Karpas-422 (cell line): ENCODE measurements at regions not wholly inside any gene's neighbourhood (a gene's known extent, or its start where the extent isn't known, plus 50 kb on each side); places are given as distances from the start of the nearest gene placed in this dataset.

Source experiments
- DNase-seq: peaks from one replicate; pipeline ENCODE4 v3.0.0-alpha.2; 2015
- H2AFZ ChIP-seq: fragments of 200-600 bp; sonication (generic); 2 replicates; pipeline ENCODE4 v1.6.1; 2014; ENCODE audit warnings: antibody characterized with exemption, low read length, mixed read lengths
- H3K27ac ChIP-seq: fragments of 200-600 bp; sonication (generic); 2 replicates; pipeline ENCODE4 v1.5.1; 2014; ENCODE audit warnings: mild to moderate bottlenecking, low read length, moderate library complexity
- H3K27me3 ChIP-seq: fragments of 200-600 bp; sonication (generic); 2 replicates; pipeline ENCODE4 v1.6.1; 2014; ENCODE audit warnings: low read length, mixed read lengths
- H3K36me3 ChIP-seq: fragments of 200-600 bp; sonication (generic); 2 replicates; pipeline ENCODE4 v1.6.1; 2014; ENCODE audit warnings: low read length, mixed read lengths; ENCODE audit not compliant: insufficient read depth
- H3K4me1 ChIP-seq: fragments of 200-600 bp; sonication (generic); 2 replicates; pipeline ENCODE4 v1.6.1; 2014; ENCODE audit warnings: mild to moderate bottlenecking, low read length, mixed read lengths
- H3K4me2 ChIP-seq: fragments of 200-600 bp; sonication (generic); 2 replicates; pipeline ENCODE4 v1.6.1; 2014; ENCODE audit warnings: low read length, low read depth, mild to moderate bottlenecking; ENCODE audit not compliant: poor library complexity, severe bottlenecking
- H3K4me3 ChIP-seq: fragments of 200-600 bp; sonication (generic); 2 replicates; pipeline ENCODE4 v1.5.1; 2014; ENCODE audit warnings: mild to moderate bottlenecking, antibody characterized with exemption, low read length, mixed read lengths
- H3K79me2 ChIP-seq: fragments of 200-600 bp; sonication (generic); 2 replicates; pipeline ENCODE4 v1.6.1; 2014; ENCODE audit warnings: mild to moderate bottlenecking, low read length, mixed read lengths
- H3K9ac ChIP-seq: fragments of 200-600 bp; sonication (generic); 2 replicates; pipeline ENCODE4 v1.6.0; 2014; ENCODE audit warnings: low read length
- H3K9me2 ChIP-seq: fragments of 200-600 bp; sonication (generic), shearing (Covaris generic); replicated peaks from 2 replicates; pipeline ENCODE4 v1.6.0; 2014; ENCODE audit warnings: mild to moderate bottlenecking, low read length, moderate library complexity; ENCODE audit not compliant: insufficient read depth
- H3K9me3 ChIP-seq: fragments of 300-700, 200-600 bp; sonication (generic); 2 replicates; pipeline ENCODE4 v1.6.1; 2014; ENCODE audit warnings: low read length, mixed read lengths
- H4K20me1 ChIP-seq: fragments of 200-600 bp; sonication (generic); 2 replicates; pipeline ENCODE4 v1.6.1; 2014; ENCODE audit warnings: mild to moderate bottlenecking, antibody characterized with exemption, low read length, low read depth; ENCODE audit not compliant: insufficient read depth

- Histone ChIP-seq H2AFZ (no peak overlapping the region), H3K4me2 (no peak overlapping the region), H3K9me3 (peaks cover 14% of the 10 kb centered on the region)
Measured at GRCh38 chr12:31845613-31846322, 113.4 kb upstream of the RESF1 start.

GRCh38 chr12:31843398-31844095, 114.7 kb upstream of the AMN1 start:
- Histone ChIP-seq H3K9me3 (0 out of 2 replicates have a peak, but pooled peaks cover 3% of the 10 kb centered on the region), H3K27ac (no peak overlapping the region), H3K9me2 (peaks cover 5% of the 10 kb centered on the region; the same call in 1 of the 2 replicates), H3K4me3 (no peak overlapping the region), H3K36me3 (no peaks in the 10 kb centered on the region), H3K4me1 (no peaks in the 10 kb centered on the region), H3K4me2 (no peak overlapping the region), H3K9ac (no peak overlapping the region), H3K27me3 (no peaks in the 10 kb centered on the region), H4K20me1 (no peaks in the 10 kb centered on the region), H2AFZ (no peak overlapping the region), H3K79me2 (no peaks in the 10 kb centered on the region)
- DNase-seq: no peak

More at GRCh38 chr12:31845613-31846322, 113.4 kb upstream of the RESF1 start:
- H3K36me3 ChIP-seq: no peaks in the 10 kb centered on the region
- peaks cover 5% of the 10 kb centered on the region; the same call in 1 of the 2 replicates for H3K9me2 ChIP-seq
- H3K27me3 ChIP-seq: no peaks in the 10 kb centered on the region
- no peak overlapping the region for H3K9ac ChIP-seq
- H3K79me2 ChIP-seq: no peaks in the 10 kb centered on the region
- no peak overlapping the region for H3K4me3 ChIP-seq
- no peaks in the 10 kb centered on the region for H3K4me1 ChIP-seq
- H4K20me1 ChIP-seq: no peaks in the 10 kb centered on the region
- H3K27ac ChIP-seq: no peak overlapping the region
- no peak for DNase-seq

GRCh38 chr12:31837913-31838312, 109.1 kb upstream of the AMN1 start:
- H3K79me2 ChIP-seq: no peaks in the 10 kb centered on the region
- peaks cover 8% of the 10 kb centered on the region for H3K4me1 ChIP-seq
- H3K4me3 ChIP-seq: no peak overlapping the region
- no peak overlapping the region for H3K27ac ChIP-seq
- DNase-seq: no peak
- H2AFZ ChIP-seq: no peak overlapping the region
- no peaks in the 10 kb centered on the region for H3K27me3 ChIP-seq
- H3K9me3 ChIP-seq: no peaks in the 10 kb centered on the region
- no peak overlapping the region for H3K9ac ChIP-seq
- H3K4me2 ChIP-seq: no peak overlapping the region
- no peaks in the 10 kb centered on the region for H4K20me1 ChIP-seq
- no peaks in the 10 kb centered on the region for H3K9me2 ChIP-seq
- no peaks in the 10 kb centered on the region for H3K36me3 ChIP-seq

GRCh38 chr12:31835276-31835882, 106.6 kb upstream of the AMN1 start:
- Histone ChIP-seq H3K9me3 (no peaks in the 10 kb centered on the region), H4K20me1 (no peaks in the 10 kb centered on the region), H3K4me2 (peak overlapping the region; percentile 19), H2AFZ (no peak overlapping the region), H3K4me3 (no peak overlapping the region), H3K79me2 (no peaks in the 10 kb centered on the region), H3K9me2 (no peaks in the 10 kb centered on the region), H3K27me3 (no peaks in the 10 kb centered on the region), H3K4me1 (peaks cover 11% of the 10 kb centered on the region), H3K36me3 (no peaks in the 10 kb centered on the region), H3K27ac (no peak overlapping the region), H3K9ac (no peak overlapping the region)
- no peak for DNase-seq

- Histone ChIP-seq H4K20me1 (no peaks in the 10 kb centered on the region), H3K27ac (no peak overlapping the region), H3K79me2 (no peaks in the 10 kb centered on the region), H3K9ac (no peak overlapping the region), H3K27me3 (no peaks in the 10 kb centered on the region), H3K4me2 (no peak overlapping the region), H3K9me2 (no peaks in the 10 kb centered on the region), H3K9me3 (no peaks in the 10 kb centered on the region), H3K4me1 (peaks cover 11% of the 10 kb centered on the region), H3K4me3 (no peak overlapping the region), H3K36me3 (no peaks in the 10 kb centered on the region), H2AFZ (no peak overlapping the region)
- DNase-seq: no peak
Measured at GRCh38 chr12:31834150-31834549, 105.3 kb upstream of the AMN1 start.

GRCh38 chr12:31832740-31833729, 104.2 kb upstream of the AMN1 start:
- Histone ChIP-seq H3K9ac (no peak overlapping the region), H3K9me3 (no peaks in the 10 kb centered on the region), H3K27ac (no peak overlapping the region), H3K9me2 (no peaks in the 10 kb centered on the region), H2AFZ (peak overlapping the region; percentile 52; the same call in 1 of the 2 replicates), H3K27me3 (no peaks in the 10 kb centered on the region), H3K79me2 (no peaks in the 10 kb centered on the region), H3K36me3 (no peaks in the 10 kb centered on the region), H4K20me1 (no peaks in the 10 kb centered on the region), H3K4me1 (peaks cover 11% of the 10 kb centered on the region), H3K4me3 (no peak overlapping the region), H3K4me2 (no peak overlapping the region)
- no peak for DNase-seq

GRCh38 chr12:31828071-31828470, 99.2 kb upstream of the AMN1 start:
- no peaks in the 10 kb centered on the region for H3K79me2 ChIP-seq
- H2AFZ ChIP-seq: no peak overlapping the region

More at GRCh38 chr12:31828071-31828470, 99.2 kb upstream of the AMN1 start:
- H3K27me3 ChIP-seq: no peaks in the 10 kb centered on the region
- no peaks in the 10 kb centered on the region for H4K20me1 ChIP-seq
- H3K4me1 ChIP-seq: peaks cover 4% of the 10 kb centered on the region; the same call in 1 of the 2 replicates
- H3K36me3 ChIP-seq: no peaks in the 10 kb centered on the region
- H3K9me3 ChIP-seq: no peaks in the 10 kb centered on the region
- no peak overlapping the region for H3K4me3 ChIP-seq
- H3K9me2 ChIP-seq: no peaks in the 10 kb centered on the region
- H3K9ac ChIP-seq: no peak overlapping the region
- no peak overlapping the region for H3K27ac ChIP-seq
- no peak overlapping the region for H3K4me2 ChIP-seq
- DNase-seq: no peak
